ENCODE measurements at regions not wholly inside any gene's neighbourhood (a gene's known extent, or its start where the extent isn't known, plus 50 kb on each side); places are given as distances from the start of the nearest gene placed in this dataset.

DNA sequence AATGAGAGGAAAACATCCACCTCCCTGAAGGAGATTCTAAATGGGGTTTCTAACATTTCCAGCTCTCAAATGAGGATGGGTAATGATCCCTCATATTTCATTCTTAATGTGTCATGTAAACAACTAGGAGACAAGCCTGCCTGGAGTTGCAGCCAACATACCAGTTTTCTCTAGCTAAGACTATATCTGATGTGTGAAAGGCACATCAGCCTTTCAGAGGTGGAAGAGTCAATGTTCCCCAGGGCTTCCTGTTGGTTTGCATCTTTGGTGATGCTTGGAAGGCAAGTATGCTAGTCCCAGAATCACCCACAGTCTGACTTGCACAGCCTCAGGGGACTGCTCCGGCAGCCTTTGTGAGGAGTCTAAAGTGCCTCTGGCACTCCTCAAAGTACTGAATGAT lies 921.2 kb downstream of the SQOR start:
- Histone ChIP-seq H3K27me3 (ENCODE audit: control insufficient read depth, insufficient read depth, low read length, poor library complexity, severe bottlenecking) (no peaks in the 10 kb centered on the region), H3K4me1 (ENCODE audit: control insufficient read depth, insufficient read depth, low read length) (no peaks in the 10 kb centered on the region), H3K9me3 (ENCODE audit: control insufficient read depth, low read length) (no peaks in the 10 kb centered on the region), H3K9ac (ENCODE audit: extremely low read depth, low read length, poor library complexity, severe bottlenecking) (no peak overlapping the region), H3K4me3 (ENCODE audit: low read length) (no peak overlapping the region), H3K27ac (ENCODE audit: low read depth, low read length) (no peak overlapping the region), H3K36me3 (ENCODE audit: control insufficient read depth, insufficient read depth, low read length) (no peaks in the 10 kb centered on the region)
- no peaks in the 10 kb centered on the region for H3K36me3 Mint-ChIP-seq (ENCODE audit: low read depth)
- H3K9me3 Mint-ChIP-seq = no peaks in the 10 kb centered on the region
- no peak overlapping the region for H3K4me3 Mint-ChIP-seq
- H3K4me1 Mint-ChIP-seq = no peaks in the 10 kb centered on the region
- H3K27ac Mint-ChIP-seq = no peak overlapping the region
- no peaks in the 10 kb centered on the region for H3K27me3 Mint-ChIP-seq (ENCODE audit: insufficient read depth)
- TF ChIP-seq, protein P1, sequence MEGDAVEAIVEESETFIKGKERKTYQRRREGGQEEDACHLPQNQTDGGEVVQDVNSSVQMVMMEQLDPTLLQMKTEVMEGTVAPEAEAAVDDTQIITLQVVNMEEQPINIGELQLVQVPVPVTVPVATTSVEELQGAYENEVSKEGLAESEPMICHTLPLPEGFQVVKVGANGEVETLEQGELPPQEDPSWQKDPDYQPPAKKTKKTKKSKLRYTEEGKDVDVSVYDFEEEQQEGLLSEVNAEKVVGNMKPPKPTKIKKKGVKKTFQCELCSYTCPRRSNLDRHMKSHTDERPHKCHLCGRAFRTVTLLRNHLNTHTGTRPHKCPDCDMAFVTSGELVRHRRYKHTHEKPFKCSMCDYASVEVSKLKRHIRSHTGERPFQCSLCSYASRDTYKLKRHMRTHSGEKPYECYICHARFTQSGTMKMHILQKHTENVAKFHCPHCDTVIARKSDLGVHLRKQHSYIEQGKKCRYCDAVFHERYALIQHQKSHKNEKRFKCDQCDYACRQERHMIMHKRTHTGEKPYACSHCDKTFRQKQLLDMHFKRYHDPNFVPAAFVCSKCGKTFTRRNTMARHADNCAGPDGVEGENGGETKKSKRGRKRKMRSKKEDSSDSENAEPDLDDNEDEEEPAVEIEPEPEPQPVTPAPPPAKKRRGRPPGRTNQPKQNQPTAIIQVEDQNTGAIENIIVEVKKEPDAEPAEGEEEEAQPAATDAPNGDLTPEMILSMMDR (conservative IDR thresholded peaks at IDR 0.05) = no peak
- 36 to 67% methylated on average over 1 of the region's 1 CpG for WGBS, 2 experiments (ENCODE audit: insufficient coverage in 1 of 2, insufficient read length in 1 of 2)
- DNase-seq = no peak

GRCh38 chr15:46556559-46557379 lies 921.9 kb downstream of the SQOR start:
- Histone ChIP-seq H3K4me3 (ENCODE audit: low read length) (no peak overlapping the region), H3K4me1 (ENCODE audit: control insufficient read depth, insufficient read depth, low read length) (no peaks in the 10 kb centered on the region), H3K9me3 (ENCODE audit: control insufficient read depth, low read length) (no peaks in the 10 kb centered on the region), H3K27me3 (ENCODE audit: control insufficient read depth, insufficient read depth, low read length, poor library complexity, severe bottlenecking) (no peaks in the 10 kb centered on the region), H3K36me3 (ENCODE audit: control insufficient read depth, insufficient read depth, low read length) (no peaks in the 10 kb centered on the region), H3K27ac (ENCODE audit: low read depth, low read length) (no peak overlapping the region), H3K9ac (ENCODE audit: extremely low read depth, low read length, poor library complexity, severe bottlenecking) (no peak overlapping the region)
- Mint-ChIP-seq H3K4me1 (no peaks in the 10 kb centered on the region), H3K36me3 (ENCODE audit: low read depth) (no peaks in the 10 kb centered on the region), H3K4me3 (no peak overlapping the region), H3K27ac (no peak overlapping the region), H3K9me3 (no peaks in the 10 kb centered on the region), H3K27me3 (ENCODE audit: insufficient read depth) (no peaks in the 10 kb centered on the region)
- no peak for DNase-seq
- TF ChIP-seq, protein P1 (conservative IDR thresholded peaks at IDR 0.05) = no peak
- 93% methylated on average over 5 of the region's 5 CpGs; no CpG with 5 or more reads in 1 of the 2 experiments for WGBS, 2 experiments (ENCODE audit: insufficient coverage in 1 of 2, insufficient read length in 1 of 2)

DNA sequence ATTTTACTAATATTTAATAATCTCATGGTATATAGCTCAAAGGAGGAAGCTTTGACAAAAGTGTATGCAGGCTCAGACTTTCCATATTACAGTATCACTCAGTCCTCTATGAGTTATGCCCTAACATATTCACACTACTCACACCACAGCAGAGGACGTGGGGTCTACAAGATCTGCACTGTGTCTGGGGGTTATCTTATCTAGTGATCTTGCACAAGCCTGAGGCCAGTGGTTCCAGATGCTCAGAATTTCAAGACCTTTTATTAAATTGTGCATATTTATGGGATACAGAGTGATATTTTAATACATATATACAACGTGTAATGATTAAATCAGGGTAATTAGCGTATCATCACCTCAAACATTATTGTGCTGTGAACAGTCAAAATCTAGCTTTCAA lies 933.1 kb downstream of the SQOR start:
- H3K36me3 ChIP-seq (ENCODE audit: control insufficient read depth, insufficient read depth, low read length) = no peaks in the 10 kb centered on the region
- H3K27me3 ChIP-seq (ENCODE audit: control insufficient read depth, insufficient read depth, low read length, poor library complexity, severe bottlenecking) = no peaks in the 10 kb centered on the region
- 80 to 89% methylated on average over 1 to 3 of the region's 3 CpGs for WGBS, 2 experiments (ENCODE audit: insufficient coverage in 1 of 2, insufficient read length in 1 of 2)
- no peaks in the 10 kb centered on the region for H3K9me3 ChIP-seq (ENCODE audit: control insufficient read depth, low read length)
- DNase-seq = no peak
- H3K36me3 Mint-ChIP-seq (ENCODE audit: low read depth) = no peaks in the 10 kb centered on the region
- H3K4me1 ChIP-seq (ENCODE audit: control insufficient read depth, insufficient read depth, low read length) = no peaks in the 10 kb centered on the region
- H3K27ac Mint-ChIP-seq = no peak overlapping the region
- no peaks in the 10 kb centered on the region for H3K9me3 Mint-ChIP-seq
- TF ChIP-seq, protein P1 (conservative IDR thresholded peaks at IDR 0.05) = no peak
- no peak overlapping the region for H3K27ac ChIP-seq (ENCODE audit: low read depth, low read length)
- no peaks in the 10 kb centered on the region for H3K27me3 Mint-ChIP-seq (ENCODE audit: insufficient read depth)
- H3K4me3 ChIP-seq (ENCODE audit: low read length) = no peak overlapping the region
- peaks cover under 1% of the 10 kb centered on the region for H3K4me1 Mint-ChIP-seq
- no peak overlapping the region for H3K4me3 Mint-ChIP-seq
- H3K9ac ChIP-seq (ENCODE audit: extremely low read depth, low read length, poor library complexity, severe bottlenecking) = no peak overlapping the region
